ENCODE measurements at regions not wholly inside any gene's neighbourhood (a gene's known extent, or its start where the extent isn't known, plus 50 kb on each side); places are given as distances from the start of the nearest gene placed in this dataset.

- TF ChIP-seq, protein P1, sequence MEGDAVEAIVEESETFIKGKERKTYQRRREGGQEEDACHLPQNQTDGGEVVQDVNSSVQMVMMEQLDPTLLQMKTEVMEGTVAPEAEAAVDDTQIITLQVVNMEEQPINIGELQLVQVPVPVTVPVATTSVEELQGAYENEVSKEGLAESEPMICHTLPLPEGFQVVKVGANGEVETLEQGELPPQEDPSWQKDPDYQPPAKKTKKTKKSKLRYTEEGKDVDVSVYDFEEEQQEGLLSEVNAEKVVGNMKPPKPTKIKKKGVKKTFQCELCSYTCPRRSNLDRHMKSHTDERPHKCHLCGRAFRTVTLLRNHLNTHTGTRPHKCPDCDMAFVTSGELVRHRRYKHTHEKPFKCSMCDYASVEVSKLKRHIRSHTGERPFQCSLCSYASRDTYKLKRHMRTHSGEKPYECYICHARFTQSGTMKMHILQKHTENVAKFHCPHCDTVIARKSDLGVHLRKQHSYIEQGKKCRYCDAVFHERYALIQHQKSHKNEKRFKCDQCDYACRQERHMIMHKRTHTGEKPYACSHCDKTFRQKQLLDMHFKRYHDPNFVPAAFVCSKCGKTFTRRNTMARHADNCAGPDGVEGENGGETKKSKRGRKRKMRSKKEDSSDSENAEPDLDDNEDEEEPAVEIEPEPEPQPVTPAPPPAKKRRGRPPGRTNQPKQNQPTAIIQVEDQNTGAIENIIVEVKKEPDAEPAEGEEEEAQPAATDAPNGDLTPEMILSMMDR (conservative IDR thresholded peaks at IDR 0.05; ENCODE audit: low read depth): peak; percentile 81
- POLR2A ChIA-PET (ENCODE audit: low non-redundant PET): no interaction called here
- CTCF ChIA-PET: interaction anchor here (0.5 to 2.6 kb wide), 27 partner anchors 11 to 1778 kb away, joined by 3 to 18 read pairs (median 4); partner anchors contain the start of gene GAS1
- H3K27ac ChIP-seq: peak overlapping the region; percentile 59
- DNase-seq (ENCODE audit: low spot score): peak; percentile 59
Measured at GRCh38 chr9:86434039-86434726, 80.0 kb upstream of the TUT7 start.

DNA sequence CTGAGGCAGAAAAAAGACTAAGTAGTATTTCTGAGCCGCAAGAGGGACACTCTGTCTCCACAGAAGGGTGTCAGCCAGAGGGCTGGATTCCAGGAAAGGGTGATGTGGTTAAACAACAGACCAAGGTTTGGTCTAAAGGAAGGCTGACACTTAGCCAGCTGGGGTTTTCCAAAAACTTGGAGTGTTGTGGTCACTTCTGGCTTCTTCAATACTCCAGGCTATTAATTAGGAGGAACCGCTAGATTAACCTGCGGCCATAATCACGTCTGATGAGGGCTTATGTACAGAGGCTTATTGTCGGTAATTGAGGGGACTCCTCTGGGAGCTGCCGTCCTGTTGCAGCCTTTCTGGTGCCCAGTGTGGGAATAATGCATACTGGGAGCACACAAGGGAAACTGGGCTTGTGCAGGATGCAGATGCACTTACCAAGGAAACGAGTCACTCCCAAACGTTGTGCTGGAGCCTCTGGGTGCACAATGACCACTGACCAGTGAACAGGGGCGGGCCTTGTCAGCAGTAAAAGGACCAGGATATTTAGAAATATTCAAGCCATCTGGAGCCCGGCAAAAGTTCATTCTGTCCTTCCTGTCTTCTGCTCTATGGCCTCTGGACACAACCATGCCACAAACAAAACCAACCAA is 70.2 kb upstream of the TUT7 start:
- ChIA-PET CTCF (interaction anchor here (1.3 kb wide), 1 partner anchor 10 kb away, joined by 8 read pairs; no protein-coding TSS in a partner anchor), POLR2A (ENCODE audit: low non-redundant PET) (no interaction called here)
- H3K27ac ChIP-seq: no peak overlapping the region
- TF ChIP-seq, protein P1 (conservative IDR thresholded peaks at IDR 0.05; ENCODE audit: low read depth): no peak
- DNase-seq (ENCODE audit: low spot score): no peak

DNA sequence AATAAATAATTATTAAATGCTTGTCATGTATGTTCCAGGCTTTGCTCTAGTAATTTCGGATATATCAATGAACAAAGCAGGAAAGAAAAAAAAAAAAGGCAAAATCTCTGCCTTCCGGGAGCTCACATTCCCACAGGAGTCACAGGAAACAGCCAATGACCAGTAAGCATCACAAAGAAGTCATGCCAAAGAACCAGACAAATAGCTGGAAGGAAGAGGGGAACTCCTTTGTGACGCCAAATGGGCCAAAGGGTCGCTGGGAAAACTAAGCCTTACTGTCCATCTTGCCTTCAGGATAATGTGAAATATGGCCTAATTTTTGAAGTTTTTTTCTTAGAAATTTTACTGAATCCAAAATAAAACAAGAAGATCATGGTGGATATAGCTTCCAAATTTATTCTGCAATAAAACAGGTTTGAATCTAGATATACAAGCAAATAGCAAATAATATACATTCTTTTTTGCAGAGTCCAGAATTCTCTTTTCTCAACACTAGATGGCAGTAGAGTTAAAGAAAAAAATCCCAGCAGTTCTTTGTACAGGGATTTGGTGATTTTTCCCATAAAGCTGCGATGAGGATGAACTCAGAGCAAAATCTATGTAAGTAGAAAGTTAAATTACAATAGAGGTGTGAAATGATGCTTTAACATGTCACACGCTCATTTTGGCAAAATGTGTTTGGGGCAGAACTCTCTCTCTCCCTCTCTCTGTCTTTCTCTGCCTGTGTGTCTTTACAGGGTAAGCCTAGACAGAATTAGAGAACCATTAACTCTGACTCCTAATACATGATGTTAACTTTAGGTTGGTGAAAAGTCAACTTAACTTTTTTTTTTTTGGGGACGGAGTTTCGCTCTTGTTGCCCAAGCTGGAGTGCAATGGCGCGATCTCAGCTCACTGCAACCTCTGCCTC is 60.0 kb upstream of the TUT7 start:
- ChIA-PET CTCF (interaction anchor here (0.5 to 2.1 kb wide), 31 partner anchors 9 to 1249 kb away, joined by 3 to 18 read pairs (median 3); no protein-coding TSS in a partner anchor), POLR2A (ENCODE audit: low non-redundant PET) (no interaction called here)
- peak; percentile 54 for DNase-seq (ENCODE audit: low spot score)
- no peak overlapping the region for H3K27ac ChIP-seq
- TF ChIP-seq, protein P1 (conservative IDR thresholded peaks at IDR 0.05; ENCODE audit: low read depth): peak; percentile 79

DNA sequence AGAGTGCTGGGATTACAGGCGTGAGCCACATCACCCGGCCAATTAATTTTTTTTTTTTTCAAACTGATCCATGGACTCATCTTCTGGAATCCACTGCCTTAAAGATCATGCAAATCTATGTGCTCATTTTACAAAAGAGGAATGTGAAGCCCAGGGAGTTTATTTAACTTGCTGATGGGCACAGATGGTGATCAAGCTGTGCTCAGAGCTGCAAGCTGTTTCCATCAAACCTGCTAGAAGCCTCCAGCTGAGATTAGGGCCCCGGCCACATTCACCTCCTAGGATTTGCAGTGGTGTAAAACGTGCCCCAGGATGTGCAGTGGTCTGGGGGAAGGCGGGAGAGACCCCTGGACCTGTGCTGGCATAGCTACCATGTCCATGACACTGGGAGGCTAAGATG is 56.1 kb upstream of the TUT7 start:
- ChIA-PET CTCF (interaction anchor here (0.7 kb wide), 1 partner anchor 1083 kb away, joined by 6 read pairs; no protein-coding TSS in a partner anchor), POLR2A (ENCODE audit: low non-redundant PET) (no interaction called here)
- DNase-seq (ENCODE audit: low spot score): no peak
- TF ChIP-seq, protein P1 (conservative IDR thresholded peaks at IDR 0.05; ENCODE audit: low read depth): no peak
- H3K27ac ChIP-seq: no peak overlapping the region

DNA sequence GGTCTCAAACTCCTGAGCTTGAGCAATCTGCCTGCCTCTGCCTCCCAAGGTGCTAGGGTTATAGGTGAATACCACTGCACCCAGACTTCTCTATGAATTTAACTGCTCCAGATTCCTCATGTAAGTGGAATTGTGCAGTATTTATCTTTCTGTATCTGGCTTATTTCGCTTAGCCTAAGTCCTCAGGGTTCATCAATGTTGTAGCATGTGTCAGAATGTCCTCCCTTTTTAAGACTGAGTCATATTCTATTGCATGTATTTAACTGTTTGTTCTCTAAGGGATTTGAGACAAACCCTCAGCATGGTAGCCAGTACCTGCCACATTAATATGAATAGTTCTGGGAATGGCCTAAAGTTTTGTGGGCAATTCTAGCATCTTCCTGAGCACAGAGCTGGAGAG is 53.9 kb upstream of the TUT7 start:
- ChIA-PET CTCF (interaction anchor here (1.6 kb wide), 1 partner anchor 26 kb away, joined by 7 read pairs; no protein-coding TSS in a partner anchor), POLR2A (ENCODE audit: low non-redundant PET) (no interaction called here)
- H3K27ac ChIP-seq: no peak overlapping the region
- DNase-seq (ENCODE audit: low spot score): no peak
- TF ChIP-seq, protein P1 (conservative IDR thresholded peaks at IDR 0.05; ENCODE audit: low read depth): no peak

- POLR2A ChIA-PET (ENCODE audit: low non-redundant PET): no interaction called here
- H3K27ac ChIP-seq: peak overlapping the region; percentile 88
- peak; percentile 71 for DNase-seq (ENCODE audit: low spot score)
- CTCF ChIA-PET: interaction anchor here (0.6 to 0.7 kb wide), 3 partner anchors 51 to 1455 kb away, joined by 3 to 5 read pairs (median 3); no protein-coding TSS in a partner anchor
- TF ChIP-seq, protein P1 (conservative IDR thresholded peaks at IDR 0.05; ENCODE audit: low read depth): no peak
Measured at GRCh38 chr9:86407022-86407421, 52.8 kb upstream of the TUT7 start.

Measured in RWPE1 (cell line).